ENCODE measurements at regions not wholly inside any gene's neighbourhood (a gene's known extent, or its start where the extent isn't known, plus 50 kb on each side); places are given as distances from the start of the nearest gene placed in this dataset.

GRCh38 chr10:116792817-116793216, 50.5 kb upstream of the HSPA12A start:
- TF ChIP-seq POLR2A (IDR thresholded peaks at IDR 0.05) (no peak), CTCF (IDR thresholded peaks at IDR 0.05) (no peak)
